ENCODE measurements at regions not wholly inside any gene's neighbourhood (a gene's known extent, or its start where the extent isn't known, plus 50 kb on each side); places are given as distances from the start of the nearest gene placed in this dataset.

- TF ChIP-seq POLR2A (IDR thresholded peaks at IDR 0.05; ENCODE audit: low read depth, low read length) (no peak), TAF1 (IDR thresholded peaks at IDR 0.05; ENCODE audit: borderline replicate concordance, low read depth, low read length) (no peak), POLR2AphosphoS5 (IDR thresholded peaks at IDR 0.05; ENCODE audit: low read depth, low read length) (no peak)
- DNase-seq (ENCODE audit: insufficient read length) (no peak), FAIRE-seq (no peak)
These were observed 66.8 kb upstream of the NEBL start for GRCh38 chr10:20963721-20964595.

- no peak for TF ChIP-seq POLR2AphosphoS5 (IDR thresholded peaks at IDR 0.05; ENCODE audit: low read depth, low read length)
- TF ChIP-seq POLR2A (IDR thresholded peaks at IDR 0.05; ENCODE audit: low read depth, low read length) = no peak
- no peak for TF ChIP-seq TAF1 (IDR thresholded peaks at IDR 0.05; ENCODE audit: borderline replicate concordance, low read depth, low read length)
- DNase-seq (ENCODE audit: insufficient read length) (no peak), FAIRE-seq (no peak)
These were observed 65.9 kb upstream of the NEBL start for GRCh38 chr10:20963056-20963455.

- no peak for TF ChIP-seq POLR2A (IDR thresholded peaks at IDR 0.05; ENCODE audit: low read depth, low read length)
- TF ChIP-seq TAF1 (IDR thresholded peaks at IDR 0.05; ENCODE audit: borderline replicate concordance, low read depth, low read length) = no peak
- no peak for TF ChIP-seq POLR2AphosphoS5 (IDR thresholded peaks at IDR 0.05; ENCODE audit: low read depth, low read length)
- DNase-seq (ENCODE audit: insufficient read length) = no peak
- no peak for FAIRE-seq
These were observed 65.1 kb upstream of the NEBL start for GRCh38 chr10:20962165-20962564.

- FAIRE-seq (no peak), DNase-seq (ENCODE audit: insufficient read length) (no peak)
- TF ChIP-seq TAF1 (IDR thresholded peaks at IDR 0.05; ENCODE audit: borderline replicate concordance, low read depth, low read length) (no peak), POLR2A (IDR thresholded peaks at IDR 0.05; ENCODE audit: low read depth, low read length) (no peak), POLR2AphosphoS5 (IDR thresholded peaks at IDR 0.05; ENCODE audit: low read depth, low read length) (no peak)
These were observed 62.1 kb upstream of the NEBL start for GRCh38 chr10:20959242-20959641.

GRCh38 chr10:20958764-20959163, 61.7 kb upstream of the NEBL start:
- TF ChIP-seq TAF1 (IDR thresholded peaks at IDR 0.05; ENCODE audit: borderline replicate concordance, low read depth, low read length) (no peak), POLR2AphosphoS5 (IDR thresholded peaks at IDR 0.05; ENCODE audit: low read depth, low read length) (no peak), POLR2A (IDR thresholded peaks at IDR 0.05; ENCODE audit: low read depth, low read length) (no peak)
- peak; percentile 42 for FAIRE-seq
- no peak for DNase-seq (ENCODE audit: insufficient read length)

- FAIRE-seq (no peak), DNase-seq (ENCODE audit: insufficient read length) (no peak)
- TF ChIP-seq POLR2AphosphoS5 (IDR thresholded peaks at IDR 0.05; ENCODE audit: low read depth, low read length) (no peak), POLR2A (IDR thresholded peaks at IDR 0.05; ENCODE audit: low read depth, low read length) (no peak), TAF1 (IDR thresholded peaks at IDR 0.05; ENCODE audit: borderline replicate concordance, low read depth, low read length) (no peak)
These were observed 61.1 kb upstream of the NEBL start for GRCh38 chr10:20958225-20958624.

GRCh38 chr10:20957744-20958143, 60.6 kb upstream of the NEBL start:
- FAIRE-seq = no peak
- no peak for TF ChIP-seq POLR2A (IDR thresholded peaks at IDR 0.05; ENCODE audit: low read depth, low read length)
- TF ChIP-seq TAF1 (IDR thresholded peaks at IDR 0.05; ENCODE audit: borderline replicate concordance, low read depth, low read length) = no peak
- TF ChIP-seq POLR2AphosphoS5 (IDR thresholded peaks at IDR 0.05; ENCODE audit: low read depth, low read length) = no peak

GRCh38 chr10:20956843-20957242, 59.7 kb upstream of the NEBL start:
- TF ChIP-seq TAF1 (IDR thresholded peaks at IDR 0.05; ENCODE audit: borderline replicate concordance, low read depth, low read length) (no peak), POLR2AphosphoS5 (IDR thresholded peaks at IDR 0.05; ENCODE audit: low read depth, low read length) (no peak), POLR2A (IDR thresholded peaks at IDR 0.05; ENCODE audit: low read depth, low read length) (no peak)
- FAIRE-seq = no peak
- no peak for DNase-seq (ENCODE audit: insufficient read length)

More at GRCh38 chr10:20957744-20958143, 60.6 kb upstream of the NEBL start:
- no peak for DNase-seq (ENCODE audit: insufficient read length)

- TF ChIP-seq POLR2AphosphoS5 (IDR thresholded peaks at IDR 0.05; ENCODE audit: low read depth, low read length) = no peak
- TF ChIP-seq POLR2A (IDR thresholded peaks at IDR 0.05; ENCODE audit: low read depth, low read length) = no peak
- TF ChIP-seq TAF1 (IDR thresholded peaks at IDR 0.05; ENCODE audit: borderline replicate concordance, low read depth, low read length) = no peak
- FAIRE-seq = no peak
- DNase-seq (ENCODE audit: insufficient read length) = no peak
These were observed 58.3 kb upstream of the NEBL start for GRCh38 chr10:20955355-20955893.

GRCh38 chr10:20954519-20954918, 57.4 kb upstream of the NEBL start:
- TF ChIP-seq TAF1 (IDR thresholded peaks at IDR 0.05; ENCODE audit: borderline replicate concordance, low read depth, low read length) (no peak), POLR2AphosphoS5 (IDR thresholded peaks at IDR 0.05; ENCODE audit: low read depth, low read length) (no peak), POLR2A (IDR thresholded peaks at IDR 0.05; ENCODE audit: low read depth, low read length) (no peak)
- DNase-seq (ENCODE audit: insufficient read length) = no peak
- no peak for FAIRE-seq

- DNase-seq (ENCODE audit: insufficient read length) (no peak), FAIRE-seq (no peak)
- no peak for TF ChIP-seq POLR2A (IDR thresholded peaks at IDR 0.05; ENCODE audit: low read depth, low read length)
These were observed 56.0 kb upstream of the NEBL start for GRCh38 chr10:20953120-20953519.

- no peak for FAIRE-seq
- TF ChIP-seq POLR2AphosphoS5 (IDR thresholded peaks at IDR 0.05; ENCODE audit: low read depth, low read length) (no peak), POLR2A (IDR thresholded peaks at IDR 0.05; ENCODE audit: low read depth, low read length) (no peak), TAF1 (IDR thresholded peaks at IDR 0.05; ENCODE audit: borderline replicate concordance, low read depth, low read length) (no peak)
These were observed 52.9 kb upstream of the NEBL start for GRCh38 chr10:20949967-20950366.

More at GRCh38 chr10:20949967-20950366, 52.9 kb upstream of the NEBL start:
- no peak for DNase-seq (ENCODE audit: insufficient read length)
